Uterus (tissue), 3 donors: ENCODE measurements at regions not wholly inside any gene's neighbourhood (a gene's known extent, or its start where the extent isn't known, plus 50 kb on each side); places are given as distances from the start of the nearest gene placed in this dataset.

Experiments used
- DNase-seq, 2 donors: peaks; one replicate each; pipeline ENCODE4 v3.0.0-alpha.2; 2019 to 2020
- H3K27ac ChIP-seq, 2 donors: fragments of 200-600 bp; sonication (generic); 1 replicate in 1 of 2; 2 replicates in 1 of 2; pipeline ENCODE4 v1.5.1; 2016 to 2018
- H3K27me3 ChIP-seq, 2 donors: fragments of 200-600 bp; sonication (generic); one replicate each; pipeline ENCODE4 v1.5.1; 2018 to 2019; ENCODE audit warnings: control low read depth in 1 of 2
- H3K36me3 ChIP-seq, 2 donors: fragments of 200-600 bp; sonication (generic); one replicate each; pipeline ENCODE4 v1.5.1; 2019; ENCODE audit warnings: control low read depth in 1 of 2
- H3K4me1 ChIP-seq, 2 donors: fragments of 200-600 bp; sonication (generic); one replicate each; pipeline ENCODE4 v1.5.1; 2018 to 2019; ENCODE audit warnings: control low read depth in 1 of 2
- H3K4me3 ChIP-seq, 2 donors: fragments of 200-600 bp; sonication (generic); 1 replicate in 1 of 2; 2 replicates in 1 of 2; pipeline ENCODE4 v1.5.1; 2018 to 2019; ENCODE audit warnings: mild to moderate bottlenecking in 1 of 2
- H3K9me3 ChIP-seq, 2 donors: fragments of 200-600 bp; sonication (generic); one replicate each; pipeline ENCODE4 v1.5.1; 2019; ENCODE audit warnings: control low read depth in 1 of 2
- POLR2A ChIP-seq, 2 donors: fragments of 450-650 bp; IDR thresholded peaks; one replicate each; pipeline ENCODE4 v1.6.1; 2016; ENCODE audit warnings: antibody characterized with exemption in 2 of 2, mild to moderate bottlenecking in 1 of 2, moderate library complexity in 1 of 2
- intact Hi-C: fragments of 100-400 bp; cut with DNase I; formaldehyde crosslinking; loops from one replicate; pipeline ENCODE4 v1.15.1; 2023; ENCODE audit warnings: low total_unique reads
- TF ChIP-seq, protein P1 (sequence below), 4 experiments: fragments of 200-600 bp in 2 of 4; fragments of 450-650 bp in 2 of 4; sonication (generic) in 2 of 4; IDR thresholded peaks; one replicate each; pipeline ENCODE4 v1.5.1; 2016 to 2019; ENCODE audit warnings: antibody characterized with exemption in 4 of 4, mild to moderate bottlenecking in 2 of 4, moderate library complexity in 1 of 4
- donor health status: DM: yes; HTN: yes; CAD: no.

- no peak for DNase-seq
- intact Hi-C loops, result no loop called here
- Histone ChIP-seq H3K9me3 (no peaks in the 10 kb centered on the region), H3K4me1 (no peaks in the 10 kb centered on the region), H3K4me3 (no peak overlapping the region), H3K36me3 (no peaks in the 10 kb centered on the region), H3K27me3 (no peaks in the 10 kb centered on the region), H3K27ac (no peak overlapping the region)
- TF ChIP-seq, protein P1, sequence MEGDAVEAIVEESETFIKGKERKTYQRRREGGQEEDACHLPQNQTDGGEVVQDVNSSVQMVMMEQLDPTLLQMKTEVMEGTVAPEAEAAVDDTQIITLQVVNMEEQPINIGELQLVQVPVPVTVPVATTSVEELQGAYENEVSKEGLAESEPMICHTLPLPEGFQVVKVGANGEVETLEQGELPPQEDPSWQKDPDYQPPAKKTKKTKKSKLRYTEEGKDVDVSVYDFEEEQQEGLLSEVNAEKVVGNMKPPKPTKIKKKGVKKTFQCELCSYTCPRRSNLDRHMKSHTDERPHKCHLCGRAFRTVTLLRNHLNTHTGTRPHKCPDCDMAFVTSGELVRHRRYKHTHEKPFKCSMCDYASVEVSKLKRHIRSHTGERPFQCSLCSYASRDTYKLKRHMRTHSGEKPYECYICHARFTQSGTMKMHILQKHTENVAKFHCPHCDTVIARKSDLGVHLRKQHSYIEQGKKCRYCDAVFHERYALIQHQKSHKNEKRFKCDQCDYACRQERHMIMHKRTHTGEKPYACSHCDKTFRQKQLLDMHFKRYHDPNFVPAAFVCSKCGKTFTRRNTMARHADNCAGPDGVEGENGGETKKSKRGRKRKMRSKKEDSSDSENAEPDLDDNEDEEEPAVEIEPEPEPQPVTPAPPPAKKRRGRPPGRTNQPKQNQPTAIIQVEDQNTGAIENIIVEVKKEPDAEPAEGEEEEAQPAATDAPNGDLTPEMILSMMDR (IDR thresholded peaks at IDR 0.05), result no peak
- no peak for TF ChIP-seq POLR2A (IDR thresholded peaks at IDR 0.05)
Measured at GRCh38 chr16:26950636-26951035, 116.1 kb upstream of the C16orf82 start.

DNA sequence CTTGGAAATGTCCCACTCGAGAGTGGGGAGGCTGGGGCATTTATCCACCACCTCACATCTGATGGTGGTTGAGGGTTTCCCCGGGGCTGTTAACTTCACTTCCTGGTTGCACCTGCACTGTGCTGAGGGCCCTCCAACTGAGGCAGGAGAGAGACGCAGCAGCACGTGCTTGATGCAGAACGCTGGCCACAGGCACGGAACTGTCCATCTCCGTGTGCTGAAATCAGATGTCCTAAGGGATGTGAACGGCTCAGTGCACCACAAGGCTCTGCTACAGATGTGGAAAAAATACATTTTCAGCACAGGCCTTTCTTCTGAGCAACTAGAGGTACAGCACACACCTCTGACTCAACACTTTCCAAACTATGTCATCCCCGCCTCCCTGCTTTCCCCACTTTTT, 114.8 kb upstream of the C16orf82 start:
- Histone ChIP-seq H3K27ac (no peak overlapping the region), H3K4me3 (no peak overlapping the region), H3K9me3 (no peaks in the 10 kb centered on the region), H3K36me3 (no peaks in the 10 kb centered on the region), H3K4me1 (no peaks in the 10 kb centered on the region), H3K27me3 (no peaks in the 10 kb centered on the region)
- DNase-seq, result no peak
- intact Hi-C loops, result no loop called here
- TF ChIP-seq, protein P1 (IDR thresholded peaks at IDR 0.05), result no peak
- TF ChIP-seq POLR2A (IDR thresholded peaks at IDR 0.05), result no peak

DNA sequence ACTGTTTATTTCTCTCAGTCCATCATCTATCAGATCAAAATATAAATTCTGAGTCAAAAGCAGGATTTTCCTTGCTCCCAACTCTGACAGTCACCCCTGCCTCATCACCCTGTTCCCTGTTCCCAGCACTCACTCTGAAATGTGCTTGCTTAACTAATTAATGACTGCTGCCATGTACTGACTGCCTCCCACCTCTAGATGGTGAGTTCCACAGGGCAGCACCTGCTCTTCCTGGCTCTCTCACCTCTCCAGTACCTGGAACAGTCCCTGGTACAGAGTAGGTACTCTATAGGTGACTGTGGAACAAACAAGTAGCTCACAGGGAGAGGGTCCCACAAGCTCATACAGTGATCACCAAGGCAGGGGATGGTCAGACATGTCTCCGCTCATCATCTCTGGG, 114.3 kb upstream of the C16orf82 start:
- H3K27ac ChIP-seq, result no peak overlapping the region
- no peak for DNase-seq
- no peaks in the 10 kb centered on the region for H3K4me1 ChIP-seq
- TF ChIP-seq, protein P1 (IDR thresholded peaks at IDR 0.05), result no peak
- no peaks in the 10 kb centered on the region for H3K27me3 ChIP-seq
- H3K36me3 ChIP-seq, result no peaks in the 10 kb centered on the region
- H3K9me3 ChIP-seq, result no peaks in the 10 kb centered on the region
- H3K4me3 ChIP-seq, result no peak overlapping the region
- intact Hi-C loops, result no loop called here

DNA sequence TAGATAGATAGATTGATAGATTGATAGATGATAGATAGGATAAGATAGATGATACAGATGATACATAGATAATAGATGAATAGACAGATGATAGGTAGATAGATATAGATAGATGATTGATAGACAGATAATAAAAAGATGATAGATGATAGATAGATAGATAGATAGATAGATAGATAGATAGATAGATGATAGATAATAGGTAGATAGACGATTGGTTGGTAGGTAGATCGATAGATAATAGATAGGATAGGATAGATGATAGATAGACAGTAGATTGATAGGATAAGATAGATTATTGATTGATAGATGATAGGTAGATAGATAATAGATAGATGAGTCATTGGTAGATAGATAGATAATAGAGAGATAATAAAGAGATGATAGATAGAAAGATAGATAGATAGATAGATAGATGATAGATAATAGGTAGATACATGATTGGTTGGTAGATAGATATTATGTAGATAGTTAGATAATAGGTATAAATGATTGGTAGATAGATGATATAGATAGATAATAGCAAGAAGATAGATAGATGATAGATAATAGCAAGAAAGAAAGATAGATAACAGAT, 109.4 kb upstream of the C16orf82 start:
- no peak for TF ChIP-seq POLR2A (IDR thresholded peaks at IDR 0.05)
- TF ChIP-seq, protein P1 (IDR thresholded peaks at IDR 0.05), result no peak
- intact Hi-C loops, result no loop called here
- no peaks in the 10 kb centered on the region for H3K36me3 ChIP-seq

DNA sequence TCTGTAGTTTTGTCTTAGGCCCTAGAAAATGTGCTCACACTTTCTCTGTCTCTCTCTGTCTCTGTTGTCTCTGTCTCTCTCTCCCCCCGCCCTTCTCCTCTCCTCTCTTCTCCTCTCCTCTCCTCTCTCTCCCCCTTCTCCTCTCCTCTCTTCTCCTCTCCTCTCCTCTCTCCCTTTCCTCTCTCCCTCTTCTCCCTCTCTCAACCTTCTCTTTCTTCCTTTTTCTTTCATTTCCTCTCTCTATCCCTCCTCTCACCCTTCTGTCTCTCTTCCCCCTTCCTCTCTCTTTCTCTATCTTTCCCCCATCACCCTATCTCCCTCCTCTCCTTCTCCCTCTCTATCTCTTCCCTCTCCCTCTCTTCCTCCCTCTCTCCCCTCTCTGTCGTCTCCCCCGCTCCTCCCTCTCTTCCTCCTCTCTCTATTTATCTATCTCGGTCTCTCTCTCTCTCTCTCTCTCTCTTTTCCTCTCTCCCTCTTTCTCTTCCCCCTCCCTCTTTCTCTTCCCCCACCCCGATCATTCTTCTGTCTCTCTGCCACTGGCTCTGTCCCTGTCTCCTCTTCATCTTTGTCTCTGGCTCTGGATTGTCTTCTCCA, 107.2 kb upstream of the C16orf82 start:
- intact Hi-C loops, result no loop called here
- Histone ChIP-seq H3K27ac (no peak overlapping the region), H3K36me3 (no peaks in the 10 kb centered on the region), H3K9me3 (no peaks in the 10 kb centered on the region), H3K4me3 (no peak overlapping the region), H3K27me3 (no peaks in the 10 kb centered on the region), H3K4me1 (no peaks in the 10 kb centered on the region)
- no peak for DNase-seq
- TF ChIP-seq, protein P1 (IDR thresholded peaks at IDR 0.05), result no peak
- TF ChIP-seq POLR2A (IDR thresholded peaks at IDR 0.05), result no peak

More for the DNA sequence above, 109.4 kb upstream of the C16orf82 start:
- Histone ChIP-seq H3K9me3 (no peaks in the 10 kb centered on the region), H3K4me3 (no peak overlapping the region), H3K27me3 (no peaks in the 10 kb centered on the region), H3K27ac (no peak overlapping the region), H3K4me1 (no peaks in the 10 kb centered on the region)
- DNase-seq, result no peak
